GM18511 (cell line): ENCODE measurements at regions not wholly inside any gene's neighbourhood (a gene's known extent, or its start where the extent isn't known, plus 50 kb on each side); places are given as distances from the start of the nearest gene placed in this dataset.

ENCODE experiments used
- ATAC-seq: cut with Tn5 transposase; IDR thresholded peaks from one replicate; pipeline ENCODE4 v1.9.1; 2021; ENCODE audit warnings: mild to moderate bottlenecking, moderate library complexity; ENCODE audit not compliant: unreplicated experiment

- ATAC-seq: peak; percentile 72
Measured at GRCh38 chr6:104326173-104327001, 533.3 kb downstream of the HACE1 start.

- peak; percentile 49 for ATAC-seq
Measured at GRCh38 chr6:104325341-104326172, 534.2 kb downstream of the HACE1 start.

- no peak for ATAC-seq
Measured at GRCh38 chr6:104324301-104324700, 535.4 kb downstream of the HACE1 start.

GRCh38 chr6:104322841-104323240 lies 536.9 kb downstream of the HACE1 start:
- no peak for ATAC-seq

GRCh38 chr6:104321301-104321700 lies 538.4 kb downstream of the HACE1 start:
- no peak for ATAC-seq

GRCh38 chr6:104320896-104321295 lies 538.8 kb downstream of the HACE1 start:
- ATAC-seq: no peak

- no peak for ATAC-seq
Measured at GRCh38 chr6:104312851-104313250, 546.9 kb downstream of the HACE1 start.

GRCh38 chr6:104306211-104306610 lies 553.5 kb downstream of the HACE1 start:
- no peak for ATAC-seq

GRCh38 chr6:104305206-104305605 lies 554.5 kb downstream of the HACE1 start:
- ATAC-seq: no peak

- no peak for ATAC-seq
Measured at GRCh38 chr6:104301951-104302350, 557.8 kb downstream of the HACE1 start.

GRCh38 chr6:104286641-104287040 lies 573.1 kb downstream of the HACE1 start:
- no peak for ATAC-seq

- ATAC-seq: no peak
Measured at GRCh38 chr6:104284872-104285271, 574.8 kb downstream of the HACE1 start.

- no peak for ATAC-seq
Measured at GRCh38 chr6:104282581-104282980, 577.1 kb downstream of the HACE1 start.

- no peak for ATAC-seq
Measured at GRCh38 chr6:104281370-104281769, 578.3 kb downstream of the HACE1 start.

GRCh38 chr6:104268389-104268788 lies 591.3 kb downstream of the HACE1 start:
- no peak for ATAC-seq

GRCh38 chr6:104266922-104267321 lies 592.8 kb downstream of the HACE1 start:
- no peak for ATAC-seq

GRCh38 chr6:104256646-104257045 lies 603.1 kb downstream of the HACE1 start:
- ATAC-seq: no peak

GRCh38 chr6:104253236-104253635 lies 606.5 kb downstream of the HACE1 start:
- no peak for ATAC-seq

GRCh38 chr6:104252276-104252675 lies 607.4 kb downstream of the HACE1 start:
- ATAC-seq: no peak

- no peak for ATAC-seq
Measured at GRCh38 chr6:104251651-104252050, 608.1 kb downstream of the HACE1 start.

- no peak for ATAC-seq
Measured at GRCh38 chr6:104240865-104241264, 618.9 kb downstream of the HACE1 start.

GRCh38 chr6:104239971-104240370 lies 619.7 kb downstream of the HACE1 start:
- ATAC-seq: no peak
